HepG2 (cell line): ENCODE measurements at regions not wholly inside any gene's neighbourhood (a gene's known extent, or its start where the extent isn't known, plus 50 kb on each side); places are given as distances from the start of the nearest gene placed in this dataset.

Source experiments
- CENPT ChIP-seq: sonication (generic); formaldehyde crosslinking; IDR thresholded peaks from 2 replicates; pipeline ENCODE4 v1.8.0; 2022; ENCODE audit warnings: low read depth, mild to moderate bottlenecking, moderate library complexity, missing genetic modification reagents
- HDAC6 ChIP-seq: fragments of 200-600 bp; sonication (generic); IDR thresholded peaks from 2 replicates; pipeline ENCODE4 v1.7.0; 2017; ENCODE audit warnings: mild to moderate bottlenecking, antibody characterized with exemption, low read length, low read depth
- MYNN ChIP-seq: sonication (generic); formaldehyde crosslinking; IDR thresholded peaks from 2 replicates; pipeline ENCODE4 v1.4.0; 2020; ENCODE audit warnings: mild to moderate bottlenecking, low read depth, missing genetic modification reagents
- ZNF563 ChIP-seq: sonication (generic); formaldehyde crosslinking; IDR thresholded peaks from 2 replicates; pipeline ENCODE4 v1.8.0; 2022; ENCODE audit warnings: mild to moderate bottlenecking, moderate library complexity, missing genetic modification reagents
- TF ChIP-seq, protein P1 (sequence below): sonication (generic); formaldehyde crosslinking; IDR thresholded peaks from 2 replicates; pipeline ENCODE4 v1.4.0; 2020; ENCODE audit warnings: missing genetic modification reagents, borderline replicate concordance
- TF ChIP-seq, protein P2 (sequence below): sonication (generic); formaldehyde crosslinking; IDR thresholded peaks from 2 replicates; pipeline ENCODE4 v1.8.1; 2023; ENCODE audit warnings: missing genetic modification reagents, inconsistent platforms, borderline replicate concordance

DNA sequence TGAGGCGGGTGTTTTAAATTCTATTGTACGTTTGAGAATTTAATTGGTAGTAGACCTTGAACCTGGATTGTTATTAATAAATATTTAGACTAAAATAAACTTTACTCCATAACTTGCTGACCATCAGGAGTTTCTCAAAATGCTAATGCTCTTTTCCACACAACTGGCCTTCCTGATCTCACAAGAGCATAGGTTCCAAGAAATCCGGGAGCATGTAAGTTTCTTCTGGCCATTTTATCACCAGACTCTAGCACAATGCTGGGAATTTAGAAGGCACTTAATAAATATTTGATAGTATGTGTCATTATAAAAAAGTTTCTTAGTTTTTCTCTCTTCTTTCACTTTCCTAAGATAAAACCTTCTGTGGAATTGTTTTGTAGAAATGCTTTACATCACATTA lies 2047.1 kb downstream of the SUCLG1 start:
- TF ChIP-seq ZNF563 (CRISPR knock-in tag) (no peak), MYNN (CRISPR knock-in tag) (no peak), CENPT (CRISPR knock-in tag) (no peak), HDAC6 (no peak)
- TF ChIP-seq, protein P1, sequence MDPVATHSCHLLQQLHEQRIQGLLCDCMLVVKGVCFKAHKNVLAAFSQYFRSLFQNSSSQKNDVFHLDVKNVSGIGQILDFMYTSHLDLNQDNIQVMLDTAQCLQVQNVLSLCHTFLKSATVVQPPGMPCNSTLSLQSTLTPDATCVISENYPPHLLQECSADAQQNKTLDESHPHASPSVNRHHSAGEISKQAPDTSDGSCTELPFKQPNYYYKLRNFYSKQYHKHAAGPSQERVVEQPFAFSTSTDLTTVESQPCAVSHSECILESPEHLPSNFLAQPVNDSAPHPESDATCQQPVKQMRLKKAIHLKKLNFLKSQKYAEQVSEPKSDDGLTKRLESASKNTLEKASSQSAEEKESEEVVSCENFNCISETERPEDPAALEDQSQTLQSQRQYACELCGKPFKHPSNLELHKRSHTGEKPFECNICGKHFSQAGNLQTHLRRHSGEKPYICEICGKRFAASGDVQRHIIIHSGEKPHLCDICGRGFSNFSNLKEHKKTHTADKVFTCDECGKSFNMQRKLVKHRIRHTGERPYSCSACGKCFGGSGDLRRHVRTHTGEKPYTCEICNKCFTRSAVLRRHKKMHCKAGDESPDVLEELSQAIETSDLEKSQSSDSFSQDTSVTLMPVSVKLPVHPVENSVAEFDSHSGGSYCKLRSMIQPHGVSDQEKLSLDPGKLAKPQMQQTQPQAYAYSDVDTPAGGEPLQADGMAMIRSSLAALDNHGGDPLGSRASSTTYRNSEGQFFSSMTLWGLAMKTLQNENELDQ (CRISPR knock-in tag), result no peak
- TF ChIP-seq, protein P2, sequence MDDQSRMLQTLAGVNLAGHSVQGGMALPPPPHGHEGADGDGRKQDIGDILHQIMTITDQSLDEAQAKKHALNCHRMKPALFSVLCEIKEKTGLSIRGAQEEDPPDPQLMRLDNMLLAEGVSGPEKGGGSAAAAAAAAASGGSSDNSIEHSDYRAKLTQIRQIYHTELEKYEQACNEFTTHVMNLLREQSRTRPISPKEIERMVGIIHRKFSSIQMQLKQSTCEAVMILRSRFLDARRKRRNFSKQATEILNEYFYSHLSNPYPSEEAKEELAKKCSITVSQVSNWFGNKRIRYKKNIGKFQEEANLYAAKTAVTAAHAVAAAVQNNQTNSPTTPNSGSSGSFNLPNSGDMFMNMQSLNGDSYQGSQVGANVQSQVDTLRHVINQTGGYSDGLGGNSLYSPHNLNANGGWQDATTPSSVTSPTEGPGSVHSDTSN, result no peak
